Endothelial cell of umbilical vein (primary cell): ENCODE measurements at regions not wholly inside any gene's neighbourhood (a gene's known extent, or its start where the extent isn't known, plus 50 kb on each side); places are given as distances from the start of the nearest gene placed in this dataset.

Source experiments
- EZH2 ChIP-seq: IDR thresholded peaks from 2 replicates; pipeline ENCODE4 v1.6.1; 2012; ENCODE audit warnings: borderline replicate concordance, low read depth, mild to moderate bottlenecking, moderate library complexity, low read length, inconsistent platforms; ENCODE audit not compliant: severe bottlenecking
- FOS ChIP-seq: IDR thresholded peaks from 2 replicates; pipeline ENCODE4 v1.6.1; 2011; ENCODE audit warnings: mild to moderate bottlenecking, low read length, moderate library complexity, borderline replicate concordance; ENCODE audit not compliant: insufficient read depth
- POLR2A ChIP-seq: IDR thresholded peaks from 2 replicates; pipeline ENCODE4 v1.6.1; 2012; ENCODE audit warnings: low read depth, mild to moderate bottlenecking, control low read depth, low read length
- POLR2AphosphoS5 ChIP-seq: IDR thresholded peaks from 2 replicates; pipeline ENCODE4 v1.6.1; 2012; ENCODE audit warnings: low read depth, mild to moderate bottlenecking, control low read depth, low read length, moderate library complexity; ENCODE audit not compliant: insufficient read depth
- TF ChIP-seq, protein P1 (sequence below): IDR thresholded peaks from 2 replicates; pipeline ENCODE4 v1.6.1; 2011; ENCODE audit not compliant: insufficient read depth, insufficient read length
- TF ChIP-seq, protein P2 (sequence below), 2 donors: IDR thresholded peaks; 1 replicate in 1 of 2; 2 replicates in 1 of 2; pipeline ENCODE4 v1.5.1; 2011; ENCODE audit warnings: low read length in 2 of 2, mild to moderate bottlenecking in 2 of 2, moderate library complexity in 2 of 2, control low read depth in 1 of 2, inconsistent platforms in 1 of 2, low read depth in 1 of 2; ENCODE audit not compliant: insufficient read depth in 1 of 2; ENCODE audit errors: extremely low read depth in 1 of 2

DNA sequence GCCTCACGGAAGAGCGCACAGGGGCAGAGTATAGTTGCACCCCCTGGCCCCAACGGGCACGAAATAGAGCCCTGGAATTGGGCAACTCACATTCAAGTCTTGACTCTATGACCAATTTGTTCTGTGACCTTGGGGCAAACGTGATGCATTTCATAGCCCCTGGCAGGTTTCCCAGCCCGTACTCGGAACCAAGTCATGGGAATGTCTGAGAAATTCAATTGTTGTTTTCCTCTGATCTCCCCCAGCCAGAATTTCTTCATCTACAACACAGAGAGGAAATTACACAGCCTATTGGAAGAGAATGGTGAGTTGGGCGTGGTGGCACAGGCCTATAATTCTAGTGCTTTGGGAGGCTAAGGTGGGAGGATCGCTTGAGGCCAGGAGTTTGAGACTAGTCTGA, 322.3 kb upstream of the SULF2 start:
- TF ChIP-seq, protein P1, sequence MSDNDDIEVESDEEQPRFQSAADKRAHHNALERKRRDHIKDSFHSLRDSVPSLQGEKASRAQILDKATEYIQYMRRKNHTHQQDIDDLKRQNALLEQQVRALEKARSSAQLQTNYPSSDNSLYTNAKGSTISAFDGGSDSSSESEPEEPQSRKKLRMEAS = no peak
- no peak for TF ChIP-seq POLR2AphosphoS5
- TF ChIP-seq, protein P2, sequence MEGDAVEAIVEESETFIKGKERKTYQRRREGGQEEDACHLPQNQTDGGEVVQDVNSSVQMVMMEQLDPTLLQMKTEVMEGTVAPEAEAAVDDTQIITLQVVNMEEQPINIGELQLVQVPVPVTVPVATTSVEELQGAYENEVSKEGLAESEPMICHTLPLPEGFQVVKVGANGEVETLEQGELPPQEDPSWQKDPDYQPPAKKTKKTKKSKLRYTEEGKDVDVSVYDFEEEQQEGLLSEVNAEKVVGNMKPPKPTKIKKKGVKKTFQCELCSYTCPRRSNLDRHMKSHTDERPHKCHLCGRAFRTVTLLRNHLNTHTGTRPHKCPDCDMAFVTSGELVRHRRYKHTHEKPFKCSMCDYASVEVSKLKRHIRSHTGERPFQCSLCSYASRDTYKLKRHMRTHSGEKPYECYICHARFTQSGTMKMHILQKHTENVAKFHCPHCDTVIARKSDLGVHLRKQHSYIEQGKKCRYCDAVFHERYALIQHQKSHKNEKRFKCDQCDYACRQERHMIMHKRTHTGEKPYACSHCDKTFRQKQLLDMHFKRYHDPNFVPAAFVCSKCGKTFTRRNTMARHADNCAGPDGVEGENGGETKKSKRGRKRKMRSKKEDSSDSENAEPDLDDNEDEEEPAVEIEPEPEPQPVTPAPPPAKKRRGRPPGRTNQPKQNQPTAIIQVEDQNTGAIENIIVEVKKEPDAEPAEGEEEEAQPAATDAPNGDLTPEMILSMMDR (IDR thresholded peaks at IDR 0.05; ENCODE audit: extremely low read depth in 1 of 2, insufficient read depth in 1 of 2, low read depth in 1 of 2, low read length in 2 of 2) = no peak
- TF ChIP-seq EZH2 = no peak
- no peak for TF ChIP-seq POLR2A
- TF ChIP-seq FOS = no peak
